HG03025 (cell line): ENCODE measurements at regions not wholly inside any gene's neighbourhood (a gene's known extent, or its start where the extent isn't known, plus 50 kb on each side); places are given as distances from the start of the nearest gene placed in this dataset.
"Not testable (repeated sequence)": the region's sequence is repeated elsewhere in the genome, so short reads cannot be mapped to it uniquely, and the experiment has no call there.

Experiments
- ATAC-seq: cut with Tn5 transposase; IDR thresholded peaks from one replicate; pipeline ENCODE4 v1.9.1; 2021; ENCODE audit warnings: mild to moderate bottlenecking, moderate library complexity; ENCODE audit not compliant: unreplicated experiment, low FRiP score

DNA sequence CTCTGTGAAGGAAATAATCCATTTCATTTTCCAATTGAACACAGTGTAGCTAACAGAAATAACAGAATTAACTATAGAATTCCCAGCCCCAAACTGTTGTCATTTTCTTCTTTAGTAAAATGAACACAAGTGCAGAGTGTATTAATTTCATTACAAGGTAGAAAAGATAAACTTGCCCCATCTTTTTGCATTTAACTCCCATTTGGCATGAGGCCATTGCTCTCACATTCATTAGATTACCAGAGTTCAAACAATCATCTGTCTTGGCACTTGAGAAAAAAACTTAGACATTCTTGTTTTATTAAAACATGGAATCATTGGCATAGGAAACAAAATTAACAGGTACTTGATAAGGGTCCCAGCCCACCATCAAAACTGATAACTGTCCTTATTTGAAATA, 821.5 kb upstream of the C9orf72 start:
- no peak for ATAC-seq

- no peak for ATAC-seq
These were observed 822.8 kb upstream of the C9orf72 start for GRCh38 chr9:28396058-28396457.

GRCh38 chr9:28407351-28407750, 834.1 kb upstream of the C9orf72 start:
- ATAC-seq = no peak

DNA sequence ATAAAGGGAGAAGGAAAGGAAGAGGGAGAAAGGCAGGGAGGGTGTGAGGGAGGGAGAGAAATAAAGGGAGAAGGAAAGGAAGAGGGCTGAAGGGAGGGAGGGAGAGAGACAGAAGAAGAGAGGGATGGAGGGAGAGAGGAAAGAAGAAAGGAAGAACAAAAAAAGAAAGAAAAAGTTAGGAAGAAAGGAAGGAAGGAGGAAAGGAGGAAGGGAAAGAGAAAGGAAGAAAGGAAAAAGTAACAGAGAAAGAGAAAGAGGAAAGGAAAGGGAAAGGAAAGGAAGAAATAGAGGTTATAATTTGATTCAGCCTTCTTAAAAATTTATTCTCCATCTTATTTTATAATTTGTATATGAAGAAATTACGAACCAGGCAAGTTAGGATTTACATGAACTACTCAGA, 836.6 kb upstream of the C9orf72 start:
- no peak for ATAC-seq

GRCh38 chr9:28410411-28410810, 837.1 kb upstream of the C9orf72 start:
- no peak for ATAC-seq

- ATAC-seq = no peak
These were observed 840.2 kb upstream of the C9orf72 start for GRCh38 chr9:28413471-28413870.

DNA sequence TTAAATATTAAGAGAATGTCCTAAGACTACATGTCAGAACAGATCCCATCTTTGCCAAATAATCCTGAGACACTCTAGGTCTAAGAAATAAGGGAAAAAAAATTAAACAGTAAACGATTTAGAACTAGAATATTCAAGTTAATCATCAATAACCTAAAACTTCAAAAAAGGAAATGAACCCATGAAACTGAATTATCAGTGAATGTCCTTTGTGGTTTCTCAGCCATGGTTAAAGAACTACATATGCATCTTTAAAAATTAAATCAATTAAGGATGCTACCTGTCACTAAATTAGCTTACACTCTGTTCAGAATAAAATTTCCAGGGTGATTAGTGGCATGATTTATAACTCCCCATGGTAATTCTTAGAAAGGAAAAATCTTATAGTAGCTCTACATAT, 850.0 kb upstream of the C9orf72 start:
- ATAC-seq = no peak

- ATAC-seq = no peak
These were observed 862.2 kb upstream of the C9orf72 start for GRCh38 chr9:28435456-28435855.

GRCh38 chr9:28439688-28440087, 866.4 kb upstream of the C9orf72 start:
- ATAC-seq = no peak

DNA sequence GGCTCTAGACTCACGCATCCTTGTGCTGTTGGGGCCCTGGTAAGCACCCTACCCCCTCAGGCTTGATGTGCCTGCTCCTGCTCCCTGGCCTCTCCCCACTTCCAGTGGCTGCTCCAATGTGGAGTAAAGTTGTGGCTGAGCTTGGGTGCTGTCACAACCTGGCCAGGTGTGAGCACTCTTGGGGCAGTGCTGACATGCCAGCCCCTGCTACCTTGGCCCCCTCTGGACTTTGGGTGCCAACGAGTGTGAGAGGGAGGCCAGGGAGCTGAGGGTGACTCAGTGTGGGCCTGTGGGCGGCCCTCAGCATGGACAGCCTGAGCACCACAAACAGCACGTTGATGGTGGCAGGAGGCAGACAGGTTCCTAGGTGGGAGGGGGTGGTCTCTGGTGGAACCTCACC, 870.2 kb upstream of the C9orf72 start:
- no peak for ATAC-seq

DNA sequence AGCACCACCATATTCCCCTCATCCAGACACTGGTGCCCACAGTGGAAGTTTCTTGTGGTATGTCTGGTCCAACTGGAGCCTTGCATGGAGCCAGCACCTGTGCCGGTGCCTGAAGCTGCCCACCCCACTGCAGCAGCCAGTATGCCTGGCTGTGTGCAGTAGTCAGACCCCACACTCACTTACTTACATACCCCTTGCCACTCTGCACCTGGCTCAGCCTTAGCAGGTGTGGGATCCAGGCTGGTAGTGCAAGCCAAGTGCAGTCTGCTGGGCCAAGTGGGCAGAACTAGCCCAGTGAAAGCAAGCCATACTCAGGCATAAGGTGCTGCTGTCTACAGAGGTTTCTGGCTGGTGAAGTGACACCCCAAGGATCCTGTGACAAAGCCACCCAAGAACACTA, 871.4 kb upstream of the C9orf72 start:
- ATAC-seq = no peak

GRCh38 chr9:28445211-28445610, 871.9 kb upstream of the C9orf72 start:
- ATAC-seq = no peak

- no peak for ATAC-seq
These were observed 880.6 kb upstream of the C9orf72 start for GRCh38 chr9:28453918-28454317.

DNA sequence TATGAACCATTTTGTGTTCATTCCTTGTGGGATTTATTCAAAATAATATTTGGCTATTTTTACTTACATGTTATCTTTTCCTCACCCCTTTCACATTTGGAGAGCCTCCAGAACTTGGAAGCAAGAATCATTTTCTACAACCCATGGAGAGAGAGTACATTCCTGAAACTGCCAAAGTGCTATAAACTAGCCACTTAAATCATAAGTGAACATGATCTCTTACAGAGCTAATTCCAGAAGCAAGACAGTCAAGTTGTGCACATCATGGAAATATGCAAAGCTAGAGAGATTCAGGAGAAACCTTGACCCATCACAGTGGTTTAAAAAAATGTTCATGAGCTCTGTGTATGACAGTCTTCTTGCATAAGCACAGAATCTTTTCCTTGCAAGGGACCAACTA, 883.6 kb upstream of the C9orf72 start:
- no peak for ATAC-seq

GRCh38 chr9:28464481-28465216, 891.4 kb upstream of the C9orf72 start:
- ATAC-seq = no peak

DNA sequence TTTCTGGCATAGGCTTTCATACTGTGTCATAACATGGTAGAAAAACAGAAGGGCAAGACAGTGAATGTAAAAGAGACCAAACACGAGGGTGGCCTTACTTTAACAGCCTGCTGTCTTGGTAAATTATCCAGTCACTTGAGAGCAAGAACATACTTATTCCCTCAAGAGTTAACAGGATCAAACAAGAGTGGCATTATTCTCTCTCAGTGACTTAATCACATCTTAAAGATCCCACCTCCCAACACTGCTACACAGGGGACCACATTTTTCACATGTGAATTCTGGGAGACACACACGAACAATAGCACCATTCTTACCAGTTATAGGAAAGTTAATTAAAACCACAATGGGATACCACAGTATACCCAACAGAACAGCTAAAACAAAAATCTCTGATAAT, 898.0 kb upstream of the C9orf72 start:
- no peak for ATAC-seq

- ATAC-seq = no peak
These were observed 914.3 kb upstream of the C9orf72 start for GRCh38 chr9:28487561-28487960.

- no peak for ATAC-seq
These were observed 917.8 kb upstream of the C9orf72 start for GRCh38 chr9:28491121-28491520.

DNA sequence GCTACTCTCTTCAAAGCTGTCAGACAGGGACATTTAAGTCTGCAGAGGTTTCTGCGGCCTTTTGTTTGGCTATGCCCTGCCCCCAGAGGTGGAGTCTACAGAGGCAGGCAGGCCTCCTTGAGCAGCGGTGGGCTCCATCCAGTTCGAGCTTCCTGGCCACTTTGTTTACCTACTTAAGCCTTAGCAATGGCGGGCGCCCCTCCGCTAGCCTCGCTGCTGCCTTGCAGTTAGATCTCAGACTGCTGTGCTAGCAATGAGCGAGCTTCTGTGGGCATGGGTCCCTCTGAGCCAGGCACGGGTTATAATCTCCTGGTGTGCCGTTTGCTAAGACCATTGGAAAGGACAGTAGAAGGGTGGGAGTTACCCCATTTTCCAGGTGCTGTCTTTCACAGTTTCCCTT, 924.9 kb upstream of the C9orf72 start:
- not testable (repeated sequence) for ATAC-seq

DNA sequence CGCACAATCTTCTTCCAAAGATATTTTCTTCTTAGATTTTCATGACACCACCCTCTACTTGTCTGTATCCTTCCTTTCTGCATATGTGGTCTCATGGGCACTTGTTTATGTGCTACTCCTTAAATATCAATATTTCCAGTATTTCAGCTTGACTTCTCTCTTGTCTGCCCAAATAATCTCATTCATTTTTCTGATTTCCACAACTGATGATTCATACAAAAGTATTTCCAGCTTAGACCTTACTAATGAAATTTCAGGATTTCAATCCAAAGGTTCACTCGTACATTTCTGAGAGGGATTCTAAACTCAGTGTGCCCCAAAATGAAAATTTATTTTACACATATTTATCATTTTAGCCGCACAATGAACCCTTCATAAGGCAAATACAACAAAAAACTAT, 928.9 kb upstream of the C9orf72 start:
- ATAC-seq = no peak

DNA sequence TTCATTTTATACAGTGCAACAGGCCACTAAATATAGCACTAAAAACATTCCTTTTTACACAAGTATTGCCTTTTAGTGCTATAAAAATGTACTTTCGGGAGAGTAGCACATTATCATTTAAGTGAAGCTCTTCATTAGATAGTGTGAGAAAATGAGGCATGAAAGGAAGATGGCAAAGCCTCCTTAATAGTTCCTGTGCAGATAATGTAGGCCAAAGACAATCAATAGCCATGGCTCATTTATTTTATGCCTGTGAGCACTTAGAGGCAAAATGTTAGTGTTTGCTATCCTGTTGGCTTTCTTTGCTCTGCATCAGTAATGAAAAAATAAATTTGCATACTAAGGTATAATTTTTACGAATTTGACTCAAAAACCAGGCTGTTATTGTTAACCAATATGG, 929.5 kb upstream of the C9orf72 start:
- ATAC-seq = no peak

GRCh38 chr9:28503573-28503972, 930.3 kb upstream of the C9orf72 start:
- no peak for ATAC-seq

DNA sequence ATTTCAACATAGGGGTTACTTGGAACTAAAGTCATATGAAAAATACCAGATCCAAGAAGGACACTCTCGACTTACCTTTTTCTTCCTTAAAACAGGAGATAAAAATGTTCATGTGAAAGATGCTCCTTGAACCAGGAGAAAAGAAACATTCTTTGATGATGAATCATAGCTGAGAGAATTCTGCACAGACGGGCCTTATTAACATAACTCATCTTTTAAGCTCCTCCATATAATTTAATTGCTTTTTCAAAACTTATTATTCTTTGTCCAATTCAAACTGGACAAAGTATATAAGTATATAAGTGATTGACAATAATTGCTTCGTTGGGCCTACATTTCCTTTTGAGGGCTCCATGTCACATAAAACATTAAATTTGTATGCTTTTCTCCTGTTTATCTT, 945.2 kb upstream of the C9orf72 start:
- no peak for ATAC-seq
